Caco-2 (cell line): ENCODE measurements at regions not wholly inside any gene's neighbourhood (a gene's known extent, or its start where the extent isn't known, plus 50 kb on each side); places are given as distances from the start of the nearest gene placed in this dataset.

Experiments
- BruUV-seq: library from RNA; stranded (reverse); fragments of 400-500 nt; replicated peaks from 2 replicates; lab custom pipeline; 2021; lab: Mats Ljungman, UMichigan
- CTCF ChIA-PET: fragments of 300-600 bp; sonication (Branson Sonifier 250); formaldehyde crosslinking; loops from one replicate; lab custom pipeline; 2022; ENCODE audit warnings: antibody characterized with exemption; lab: Charles Lee
- POLR2A ChIA-PET: fragments of 300-600 bp; sonication (Branson Sonifier 250); formaldehyde crosslinking; loops from one replicate; lab custom pipeline; 2022; ENCODE audit warnings: antibody characterized with exemption; lab: Charles Lee
- DNase-seq, 2 experiments: peaks; one replicate each; pipeline versions ENCODE4 v3.0.0 to v3.0.0-alpha.2; 2020 to 2022
- H3K27me3 ChIP-seq: replicated peaks from 2 replicates; pipeline ENCODE4 v1.6.0; 2011; ENCODE audit warnings: low read length; ENCODE audit not compliant: control insufficient read depth, insufficient read depth
- H3K36me3 ChIP-seq: 2 replicates; pipeline ENCODE4 v1.5.1; 2011; ENCODE audit warnings: low read length; ENCODE audit not compliant: control insufficient read depth, insufficient read depth
- H3K4me1 ChIP-seq: fragments of 250-450 bp; sonication (Bioruptor Pico); 2 replicates; pipeline ENCODE4 v1.5.1; 2020; ENCODE audit warnings: mild to moderate bottlenecking
- H3K4me3 ChIP-seq: 2 replicates; pipeline ENCODE4 v1.5.1; 2011; ENCODE audit warnings: low read depth, mild to moderate bottlenecking, control low read depth, low read length
- H3K9me3 ChIP-seq: fragments of 250-450 bp; sonication (Bioruptor Pico); 2 replicates; pipeline ENCODE4 v1.5.1; 2020; ENCODE audit warnings: mild to moderate bottlenecking, moderate library complexity
- H3K27ac Mint-ChIP-seq: one replicate; pipeline ENCODE4 v1.8.0; 2022; ENCODE audit warnings: mixed read lengths; ENCODE audit not compliant: unreplicated experiment
- H3K27me3 Mint-ChIP-seq: one replicate; pipeline ENCODE4 v1.8.0; 2022; ENCODE audit warnings: mixed read lengths; ENCODE audit not compliant: insufficient read depth, unreplicated experiment
- H3K36me3 Mint-ChIP-seq: one replicate; pipeline ENCODE4 v1.8.0; 2022; ENCODE audit warnings: mild to moderate bottlenecking, mixed read lengths; ENCODE audit not compliant: insufficient read depth, unreplicated experiment
- H3K4me1 Mint-ChIP-seq: one replicate; pipeline ENCODE4 v1.8.0; 2022; ENCODE audit warnings: low read depth, mixed read lengths; ENCODE audit not compliant: unreplicated experiment
- H3K4me3 Mint-ChIP-seq: one replicate; pipeline ENCODE4 v1.8.0; 2022; ENCODE audit warnings: mild to moderate bottlenecking, moderate library complexity, mixed read lengths; ENCODE audit not compliant: unreplicated experiment
- H3K9me3 Mint-ChIP-seq: one replicate; pipeline ENCODE4 v1.8.0; 2022; ENCODE audit warnings: mixed read lengths; ENCODE audit not compliant: unreplicated experiment
- CTCF ChIP-seq, 2 experiments: fragments of 200-600 bp in 1 of 2; IDR thresholded peaks; 1 replicate in 1 of 2; 2 replicates in 1 of 2; pipeline versions ENCODE4 v1.5.1 to v1.8.0; 2011 to 2022; ENCODE audit warnings: antibody characterized with exemption in 1 of 2, control low read depth in 1 of 2, inconsistent platforms in 1 of 2, low read depth in 1 of 2, low read length in 1 of 2, mild to moderate bottlenecking in 1 of 2, moderate library complexity in 1 of 2; ENCODE audit not compliant: insufficient read depth in 1 of 2, severe bottlenecking in 1 of 2, unreplicated experiment in 1 of 2
- intact Hi-C: fragments of 100-400 bp; cut with micrococcal nuclease; formaldehyde crosslinking; loops from one replicate; pipeline ENCODE4 v1.10.0; 2022; ENCODE audit not compliant: unreplicated experiment

- H3K27ac Mint-ChIP-seq: peak overlapping the region; percentile 90
- DNase-seq: peak; percentile 34 to 46
Measured at GRCh38 chr4:68736813-68737212, 66.4 kb upstream of the UGT2B15 start.

GRCh38 chr4:68738036-68738435 is 67.6 kb upstream of the UGT2B15 start:
- peaks cover 32% of the 10 kb centered on the region for H3K9me3 ChIP-seq
- ChIA-PET CTCF (no interaction called here), POLR2A (no interaction called here)
- TF ChIP-seq CTCF (IDR thresholded peaks at IDR 0.05; ENCODE audit: insufficient read depth in 1 of 2, low read depth in 1 of 2, low read length in 1 of 2, severe bottlenecking in 1 of 2, unreplicated experiment in 1 of 2): no peak
- peaks cover 19% of the 10 kb centered on the region for H3K9me3 Mint-ChIP-seq
- H3K36me3 Mint-ChIP-seq: peaks cover 25% of the 10 kb centered on the region
- H3K4me3 Mint-ChIP-seq: peak overlapping the region; percentile 64
- H3K36me3 ChIP-seq: peaks cover 2% of the 10 kb centered on the region
- H3K27me3 Mint-ChIP-seq: no peaks in the 10 kb centered on the region
- DNase-seq: no peak
- peak overlapping the region; percentile 90 for H3K27ac Mint-ChIP-seq
- H3K4me1 Mint-ChIP-seq: peaks cover 28% of the 10 kb centered on the region
- no peak overlapping the region for H3K4me3 ChIP-seq
- H3K4me1 ChIP-seq: peaks cover 33% of the 10 kb centered on the region
- intact Hi-C loops: no loop called here
- H3K27me3 ChIP-seq: no peaks in the 10 kb centered on the region
- no TSS peak for BruUV-seq

More at GRCh38 chr4:68736813-68737212, 66.4 kb upstream of the UGT2B15 start:
- CTCF ChIA-PET: no interaction called here
- H3K36me3 ChIP-seq: peaks cover 2% of the 10 kb centered on the region
- peaks cover 35% of the 10 kb centered on the region for H3K4me1 Mint-ChIP-seq
- H3K27me3 ChIP-seq: no peaks in the 10 kb centered on the region
- H3K9me3 ChIP-seq: peaks cover 29% of the 10 kb centered on the region
- H3K9me3 Mint-ChIP-seq: peaks cover 19% of the 10 kb centered on the region
- TF ChIP-seq CTCF (IDR thresholded peaks at IDR 0.05; ENCODE audit: insufficient read depth in 1 of 2, low read depth in 1 of 2, low read length in 1 of 2, severe bottlenecking in 1 of 2, unreplicated experiment in 1 of 2): no peak
- POLR2A ChIA-PET: no interaction called here
- H3K4me1 ChIP-seq: peaks cover 41% of the 10 kb centered on the region
- H3K36me3 Mint-ChIP-seq: peaks cover 34% of the 10 kb centered on the region
- BruUV-seq: no TSS peak
- intact Hi-C loops: no loop called here
- H3K4me3 Mint-ChIP-seq: peak overlapping the region; percentile 64
- H3K27me3 Mint-ChIP-seq: no peaks in the 10 kb centered on the region
- no peak overlapping the region for H3K4me3 ChIP-seq

GRCh38 chr4:68744368-68744767 is 71.4 kb upstream of the UGT2B10 start:
- DNase-seq: no peak
- H3K27me3 ChIP-seq: no peaks in the 10 kb centered on the region
- H3K36me3 ChIP-seq: no peaks in the 10 kb centered on the region
- TF ChIP-seq CTCF (IDR thresholded peaks at IDR 0.05; ENCODE audit: insufficient read depth in 1 of 2, low read depth in 1 of 2, low read length in 1 of 2, severe bottlenecking in 1 of 2, unreplicated experiment in 1 of 2): no peak
- Mint-ChIP-seq H3K4me3 (no peak overlapping the region), H3K27ac (no peak overlapping the region), H3K36me3 (peaks cover 8% of the 10 kb centered on the region), H3K4me1 (no peaks in the 10 kb centered on the region), H3K9me3 (peaks cover 21% of the 10 kb centered on the region), H3K27me3 (no peaks in the 10 kb centered on the region)
- CTCF ChIA-PET: no interaction called here
- no peak overlapping the region for H3K4me3 ChIP-seq
- H3K9me3 ChIP-seq: peaks cover 28% of the 10 kb centered on the region
- H3K4me1 ChIP-seq: no peaks in the 10 kb centered on the region
- intact Hi-C loops: no loop called here
- POLR2A ChIA-PET: no interaction called here
- no TSS peak for BruUV-seq
